AG04449 (cell line): ENCODE measurements at regions not wholly inside any gene's neighbourhood (a gene's known extent, or its start where the extent isn't known, plus 50 kb on each side); places are given as distances from the start of the nearest gene placed in this dataset.

Experiments
- CTCF ChIA-PET: fragments of 350-600 bp; formaldehyde crosslinking; extraction: SDS; loops from one replicate; lab custom pipeline; 2021; ENCODE audit warnings: antibody characterized with exemption; lab: Yijun Ruan, JAX
- POLR2A ChIA-PET: fragments of 400-600, 350-600 bp; formaldehyde crosslinking; extraction: SDS; loops from one replicate; lab custom pipeline; 2020; ENCODE audit warnings: antibody characterized with exemption, inconsistent platforms; lab: Yijun Ruan, JAX
- DNase-seq: peaks from one replicate; pipeline ENCODE4 v3.0.0-alpha.2; 2010; ENCODE audit warnings: low read depth, low spot score
- H3K4me3 ChIP-seq: 2 replicates; pipeline ENCODE4 v1.5.1; 2011; ENCODE audit warnings: low read depth, mild to moderate bottlenecking, control low read depth, low read length
- TF ChIP-seq, protein P1 (sequence below): IDR thresholded peaks from one replicate; pipeline ENCODE4 v1.5.1; 2011; ENCODE audit warnings: mild to moderate bottlenecking, moderate library complexity, low read length, control low read depth, inconsistent platforms; ENCODE audit not compliant: insufficient read depth; ENCODE audit errors: missing control alignments

DNA sequence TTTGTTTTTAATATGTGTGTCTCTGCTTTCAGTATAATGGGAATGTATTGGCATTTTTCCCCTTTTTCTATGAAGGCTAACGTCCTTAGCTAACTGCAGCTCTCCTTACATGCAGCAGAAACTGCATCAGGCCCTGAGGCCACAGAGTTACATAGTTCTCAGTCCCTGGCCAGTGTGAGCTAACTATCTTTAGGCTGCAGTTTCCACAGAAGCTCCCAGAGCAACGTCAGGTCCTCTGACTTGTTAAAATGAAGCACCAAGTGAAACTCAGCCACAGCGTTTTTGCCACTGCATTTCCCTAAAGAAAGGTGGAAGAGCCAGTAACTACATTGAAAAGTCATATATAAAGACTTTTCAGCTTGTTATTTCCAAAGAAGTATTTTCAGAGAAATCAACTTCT, 244.7 kb downstream of the CBLN4 start:
- POLR2A ChIA-PET = no interaction called here

DNA sequence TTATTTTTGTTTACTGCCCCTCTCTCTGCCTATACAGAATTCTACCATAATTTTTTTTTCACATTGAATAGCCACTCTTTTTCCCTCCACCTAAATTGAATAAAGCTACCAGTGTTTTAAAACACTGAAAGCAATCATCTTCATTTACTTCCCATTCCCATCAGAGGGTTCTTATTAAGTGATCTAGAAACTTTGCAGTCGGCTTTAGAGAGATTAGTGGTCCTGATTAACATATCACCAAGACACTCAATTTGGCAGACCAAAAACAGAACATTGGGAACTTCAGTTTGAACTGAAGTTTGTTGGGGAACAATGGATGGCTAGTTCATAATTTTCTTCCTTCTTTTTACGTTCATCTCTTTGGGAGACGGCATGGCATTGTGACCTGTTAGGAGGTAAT, 249.5 kb downstream of the CBLN4 start:
- POLR2A ChIA-PET = no interaction called here
- no peak overlapping the region for H3K4me3 ChIP-seq
- DNase-seq = no peak
- CTCF ChIA-PET = no interaction called here
- TF ChIP-seq, protein P1, sequence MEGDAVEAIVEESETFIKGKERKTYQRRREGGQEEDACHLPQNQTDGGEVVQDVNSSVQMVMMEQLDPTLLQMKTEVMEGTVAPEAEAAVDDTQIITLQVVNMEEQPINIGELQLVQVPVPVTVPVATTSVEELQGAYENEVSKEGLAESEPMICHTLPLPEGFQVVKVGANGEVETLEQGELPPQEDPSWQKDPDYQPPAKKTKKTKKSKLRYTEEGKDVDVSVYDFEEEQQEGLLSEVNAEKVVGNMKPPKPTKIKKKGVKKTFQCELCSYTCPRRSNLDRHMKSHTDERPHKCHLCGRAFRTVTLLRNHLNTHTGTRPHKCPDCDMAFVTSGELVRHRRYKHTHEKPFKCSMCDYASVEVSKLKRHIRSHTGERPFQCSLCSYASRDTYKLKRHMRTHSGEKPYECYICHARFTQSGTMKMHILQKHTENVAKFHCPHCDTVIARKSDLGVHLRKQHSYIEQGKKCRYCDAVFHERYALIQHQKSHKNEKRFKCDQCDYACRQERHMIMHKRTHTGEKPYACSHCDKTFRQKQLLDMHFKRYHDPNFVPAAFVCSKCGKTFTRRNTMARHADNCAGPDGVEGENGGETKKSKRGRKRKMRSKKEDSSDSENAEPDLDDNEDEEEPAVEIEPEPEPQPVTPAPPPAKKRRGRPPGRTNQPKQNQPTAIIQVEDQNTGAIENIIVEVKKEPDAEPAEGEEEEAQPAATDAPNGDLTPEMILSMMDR = no peak

More for the DNA sequence above, 244.7 kb downstream of the CBLN4 start:
- TF ChIP-seq, protein P1 = no peak
- no peak for DNase-seq
- CTCF ChIA-PET = no interaction called here
- no peak overlapping the region for H3K4me3 ChIP-seq

DNA sequence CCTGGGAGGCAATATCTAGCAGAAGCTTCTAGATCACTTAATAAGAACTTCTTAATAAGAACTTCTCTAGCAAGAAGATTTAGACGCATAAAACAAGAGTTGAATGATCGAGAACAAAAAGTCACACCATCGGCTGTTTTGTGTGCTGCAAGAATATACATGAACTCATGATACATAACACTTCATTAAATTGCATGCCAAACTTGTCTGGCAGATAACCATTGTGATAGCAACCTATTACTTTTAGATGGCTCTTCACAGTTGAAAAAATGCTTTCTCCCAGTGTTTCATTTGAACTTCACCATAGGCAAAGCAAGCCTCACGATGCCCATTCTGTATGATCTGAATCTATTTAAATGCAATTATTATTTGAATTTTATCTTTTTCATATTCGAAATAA, 249.9 kb downstream of the CBLN4 start:
- no peak for DNase-seq
- H3K4me3 ChIP-seq = no peak overlapping the region
- POLR2A ChIA-PET = no interaction called here
- TF ChIP-seq, protein P1 = no peak
- CTCF ChIA-PET = no interaction called here

DNA sequence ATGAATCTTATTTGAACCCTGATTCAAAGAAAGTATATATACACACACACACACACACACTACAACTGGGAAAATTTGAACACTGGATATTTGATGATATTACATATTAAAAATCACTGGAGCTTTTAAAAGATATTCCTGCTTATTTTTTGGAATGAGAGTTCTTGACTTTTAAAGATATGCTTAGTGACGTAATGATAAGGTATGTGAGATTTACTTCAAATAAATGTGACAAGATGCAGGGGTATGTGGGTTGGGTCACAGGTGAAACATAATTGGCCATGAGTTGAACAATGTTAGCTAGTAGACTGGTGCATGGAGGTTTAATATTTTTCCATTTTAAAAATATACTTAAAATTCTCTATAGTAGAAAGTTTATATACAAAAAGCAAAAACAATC, 258.6 kb downstream of the CBLN4 start:
- TF ChIP-seq, protein P1 = no peak
- ChIA-PET CTCF (no interaction called here), POLR2A (no interaction called here)
- no peak for DNase-seq
- no peak overlapping the region for H3K4me3 ChIP-seq

DNA sequence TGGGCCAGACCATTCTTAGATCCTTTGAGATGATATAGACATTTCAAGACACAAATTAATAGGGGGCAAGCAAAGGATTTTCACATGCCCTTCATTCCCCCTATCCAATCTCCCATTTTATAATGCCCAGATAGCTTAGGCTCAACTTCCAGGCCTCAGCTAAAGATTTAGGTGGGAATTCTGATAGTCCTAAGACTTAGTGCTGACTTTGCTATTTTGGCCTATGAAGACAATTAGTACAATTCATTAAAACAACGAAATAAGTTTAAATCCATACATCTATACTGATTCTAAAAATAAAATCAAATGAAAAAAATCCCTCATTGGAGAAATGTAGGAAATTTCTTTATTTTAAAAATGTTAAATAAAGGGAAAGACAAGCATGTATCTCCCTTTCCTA, 259.5 kb downstream of the CBLN4 start:
- ChIA-PET CTCF (no interaction called here), POLR2A (no interaction called here)

DNA sequence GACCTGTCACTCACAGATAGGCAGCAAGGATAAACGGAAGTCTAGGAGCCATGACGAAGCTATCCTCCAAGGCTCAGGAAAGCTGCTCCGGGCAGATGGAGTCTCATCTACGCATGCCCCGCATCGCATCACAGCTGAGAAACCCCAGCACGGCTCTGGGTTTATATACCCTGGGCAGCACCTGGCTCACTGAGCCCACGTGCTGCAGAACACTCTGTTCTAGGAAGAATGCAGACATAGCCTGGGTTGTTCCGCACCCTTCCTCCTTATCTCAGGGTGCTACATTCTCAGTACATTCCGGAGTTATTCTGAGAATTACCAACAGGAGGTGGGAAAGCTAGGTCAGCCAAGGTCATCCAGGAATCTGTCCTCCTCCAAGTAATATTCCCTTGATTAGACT, 260.4 kb downstream of the CBLN4 start:
- DNase-seq = no peak
- ChIA-PET CTCF (no interaction called here), POLR2A (no interaction called here)
- H3K4me3 ChIP-seq = no peak overlapping the region
- TF ChIP-seq, protein P1 = no peak

More for the DNA sequence above, 259.5 kb downstream of the CBLN4 start:
- DNase-seq = no peak
- TF ChIP-seq, protein P1 = no peak
- H3K4me3 ChIP-seq = no peak overlapping the region

DNA sequence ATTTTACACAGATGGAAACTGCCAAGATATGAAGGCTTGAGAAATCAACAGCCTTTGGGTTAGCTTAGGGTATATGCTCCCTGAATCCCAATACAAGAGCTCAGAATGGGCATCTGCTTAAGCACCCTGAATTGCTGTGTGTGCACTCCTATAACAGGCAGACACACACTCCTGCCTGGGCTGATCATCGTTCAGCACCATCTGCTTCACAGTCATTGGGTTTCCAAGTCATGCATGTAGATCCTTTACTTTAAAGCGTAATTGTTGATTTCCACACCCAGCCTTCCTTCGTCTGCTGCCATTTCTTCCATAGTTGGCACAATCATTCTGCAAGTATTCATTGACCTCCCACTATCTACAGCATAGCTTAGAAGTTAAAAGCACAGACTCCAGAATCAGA, 263.5 kb downstream of the CBLN4 start:
- no peak overlapping the region for H3K4me3 ChIP-seq
- ChIA-PET CTCF (no interaction called here), POLR2A (no interaction called here)
- no peak for DNase-seq
- TF ChIP-seq, protein P1 = no peak
